HG03521 (cell line): ENCODE measurements at regions not wholly inside any gene's neighbourhood (a gene's known extent, or its start where the extent isn't known, plus 50 kb on each side); places are given as distances from the start of the nearest gene placed in this dataset.
"Not testable (repeated sequence)": the region's sequence is repeated elsewhere in the genome, so short reads cannot be mapped to it uniquely, and the experiment has no call there.

Source experiments
- ATAC-seq: cut with Tn5 transposase; IDR thresholded peaks from one replicate; pipeline ENCODE4 v1.9.1; 2021; ENCODE audit warnings: mild to moderate bottlenecking, moderate library complexity; ENCODE audit not compliant: unreplicated experiment

- ATAC-seq: no peak
Measured at GRCh38 chr10:105745596-105746148, 1104.6 kb downstream of the SORCS3 start.

- no peak for ATAC-seq
Measured at GRCh38 chr10:105743343-105744056, 1102.4 kb downstream of the SORCS3 start.

GRCh38 chr10:105742923-105743322 lies 1101.8 kb downstream of the SORCS3 start:
- ATAC-seq: no peak

GRCh38 chr10:105742184-105742583 lies 1101.1 kb downstream of the SORCS3 start:
- ATAC-seq: no peak

- ATAC-seq: no peak
Measured at GRCh38 chr10:105734479-105734878, 1093.4 kb downstream of the SORCS3 start.

GRCh38 chr10:105733924-105734323 lies 1092.8 kb downstream of the SORCS3 start:
- ATAC-seq: no peak

GRCh38 chr10:105729428-105729827 lies 1088.3 kb downstream of the SORCS3 start:
- ATAC-seq: no peak

GRCh38 chr10:105727586-105727985 lies 1086.5 kb downstream of the SORCS3 start:
- not testable (repeated sequence) for ATAC-seq

- ATAC-seq: no peak
Measured at GRCh38 chr10:105727131-105727530, 1086.0 kb downstream of the SORCS3 start.

GRCh38 chr10:105726149-105726548 lies 1085.1 kb downstream of the SORCS3 start:
- ATAC-seq: no peak

- ATAC-seq: no peak
Measured at GRCh38 chr10:105725007-105725406, 1083.9 kb downstream of the SORCS3 start.

- ATAC-seq: no peak
Measured at GRCh38 chr10:105718207-105718995, 1077.3 kb downstream of the SORCS3 start.

- ATAC-seq: no peak
Measured at GRCh38 chr10:105714728-105715127, 1073.6 kb downstream of the SORCS3 start.

- ATAC-seq: no peak
Measured at GRCh38 chr10:105707603-105708002, 1066.5 kb downstream of the SORCS3 start.

- ATAC-seq: no peak
Measured at GRCh38 chr10:105706281-105707026, 1065.4 kb downstream of the SORCS3 start.

- no peak for ATAC-seq
Measured at GRCh38 chr10:105702211-105702610, 1061.1 kb downstream of the SORCS3 start.

GRCh38 chr10:105700218-105700617 lies 1059.1 kb downstream of the SORCS3 start:
- ATAC-seq: no peak

- ATAC-seq: no peak
Measured at GRCh38 chr10:105699504-105699903, 1058.4 kb downstream of the SORCS3 start.

- ATAC-seq: no peak
Measured at GRCh38 chr10:105698592-105698991, 1057.5 kb downstream of the SORCS3 start.

GRCh38 chr10:105697290-105697780 lies 1056.2 kb downstream of the SORCS3 start:
- ATAC-seq: no peak

- no peak for ATAC-seq
Measured at GRCh38 chr10:105691811-105692210, 1050.7 kb downstream of the SORCS3 start.
